Activated effector memory CD4-positive, alpha-beta T cell treated with anti-CD3 and anti-CD28 coated beads, Interleukin-2, amount 50 U/mL, for 16 hours (primary cell): ENCODE measurements at regions not wholly inside any gene's neighbourhood (a gene's known extent, or its start where the extent isn't known, plus 50 kb on each side); places are given as distances from the start of the nearest gene placed in this dataset.
"Not testable (repeated sequence)": the region's sequence is repeated elsewhere in the genome, so short reads cannot be mapped to it uniquely, and the experiment has no call there.

ENCODE experiments used
- DNase-seq: peaks from one replicate; pipeline ENCODE4 v3.0.0-alpha.2; 2020

GRCh38 chr10:56096226-56096517 is 264.9 kb downstream of the ZWINT start:
- DNase-seq, result no peak

- DNase-seq, result no peak
Measured at GRCh38 chr10:56095506-56096225, 265.4 kb downstream of the ZWINT start.

GRCh38 chr10:56093645-56094044 is 267.4 kb downstream of the ZWINT start:
- DNase-seq, result not testable (repeated sequence)

GRCh38 chr10:56091872-56092271 is 269.2 kb downstream of the ZWINT start:
- DNase-seq, result no peak

GRCh38 chr10:56090914-56091540 is 270.0 kb downstream of the ZWINT start:
- DNase-seq, result no peak

GRCh38 chr10:56085406-56086122 is 275.5 kb downstream of the ZWINT start:
- no peak for DNase-seq

GRCh38 chr10:56082169-56082568 is 278.9 kb downstream of the ZWINT start:
- no peak for DNase-seq

- no peak for DNase-seq
Measured at GRCh38 chr10:56068473-56069263, 292.4 kb downstream of the ZWINT start.

- DNase-seq, result no peak
Measured at GRCh38 chr10:56068040-56068439, 293.0 kb downstream of the ZWINT start.

GRCh38 chr10:56063642-56064041 is 297.4 kb downstream of the ZWINT start:
- no peak for DNase-seq

GRCh38 chr10:56057860-56058259 is 303.2 kb downstream of the ZWINT start:
- DNase-seq, result no peak

GRCh38 chr10:56035489-56035888 is 325.6 kb downstream of the ZWINT start:
- DNase-seq, result no peak

GRCh38 chr10:56028298-56029132 is 332.5 kb downstream of the ZWINT start:
- DNase-seq, result no peak

- DNase-seq, result no peak
Measured at GRCh38 chr10:56012101-56012500, 349.0 kb downstream of the ZWINT start.

- DNase-seq, result no peak
Measured at GRCh38 chr10:56003555-56003954, 357.5 kb downstream of the ZWINT start.

- DNase-seq, result no peak
Measured at GRCh38 chr10:55989188-55989587, 371.9 kb downstream of the ZWINT start.

- no peak for DNase-seq
Measured at GRCh38 chr10:55979203-55979602, 381.9 kb downstream of the ZWINT start.

GRCh38 chr10:55966101-55966500 is 395.0 kb downstream of the ZWINT start:
- no peak for DNase-seq

- no peak for DNase-seq
Measured at GRCh38 chr10:55943403-55943802, 417.7 kb downstream of the ZWINT start.

GRCh38 chr10:55929291-55929690 is 431.8 kb downstream of the ZWINT start:
- no peak for DNase-seq

GRCh38 chr10:55899472-55900147 is 461.4 kb downstream of the ZWINT start:
- DNase-seq, result not testable (repeated sequence)

- no peak for DNase-seq
Measured at GRCh38 chr10:55897490-55897921, 463.6 kb downstream of the ZWINT start.
